ENCODE measurements at regions not wholly inside any gene's neighbourhood (a gene's known extent, or its start where the extent isn't known, plus 50 kb on each side); places are given as distances from the start of the nearest gene placed in this dataset.

GRCh38 chr2:164142755-164143154 lies 406.9 kb upstream of the FIGN start:
- no peak overlapping the region for H3K4me3 ChIP-seq (ENCODE audit: low read depth in 2 of 2, low read length in 1 of 2)
- H3K9me3 ChIP-seq = no peaks in the 10 kb centered on the region
- no peaks in the 10 kb centered on the region for H3K36me3 ChIP-seq (replicated peaks in 1 of 2; ENCODE audit: control insufficient read depth in 1 of 2, insufficient read depth in 2 of 2, low read length in 1 of 2)
- H3K4me1 ChIP-seq (ENCODE audit: control insufficient read depth in 1 of 2, insufficient read depth in 2 of 2, low read depth in 1 of 2, low read length in 1 of 2) = no peaks in the 10 kb centered on the region; a peak in 1 of 4 replicates
- H4K20me1 ChIP-seq (ENCODE audit: insufficient read depth) = no peaks in the 10 kb centered on the region
- DNase-seq = no peak
- ChIA-PET CTCF (interaction anchor here (1.2 kb wide), 1 partner anchor 8 kb away, joined by 5 read pairs; no protein-coding TSS in a partner anchor), POLR2A (no interaction called here)
- 97% methylated on average over 5 of the region's 5 CpGs for WGBS (ENCODE audit: low lambda C conversion rate)
- peaks cover 7% of the 10 kb centered on the region for H3F3A ChIP-seq (replicated peaks; ENCODE audit: insufficient read depth)
- H3K79me2 ChIP-seq (ENCODE audit: insufficient read depth) = no peaks in the 10 kb centered on the region
- H3K4me2 ChIP-seq = no peak overlapping the region
- no peak overlapping the region for H3K27ac ChIP-seq (ENCODE audit: low read depth in 2 of 2, low read length in 1 of 2)
- no peak for TF ChIP-seq MEF2A (IDR thresholded peaks at IDR 0.05; ENCODE audit: borderline replicate concordance, low read depth)
- no peak for TF ChIP-seq ZBTB33 (IDR thresholded peaks at IDR 0.05; ENCODE audit: borderline replicate concordance, low read depth)
- no peak for TF ChIP-seq SMC3 (IDR thresholded peaks at IDR 0.05; ENCODE audit: low read depth, low read length)
- no peak for TF ChIP-seq JUND (IDR thresholded peaks at IDR 0.05)
- no peak for TF ChIP-seq EP300 (IDR thresholded peaks at IDR 0.05; ENCODE audit: borderline replicate concordance in 1 of 2, low read depth in 1 of 2, low read length in 1 of 2)
- TF ChIP-seq RAD21 (IDR thresholded peaks at IDR 0.05; ENCODE audit: low read length) = no peak
- no peak for TF ChIP-seq RXRA (IDR thresholded peaks at IDR 0.05; ENCODE audit: borderline replicate concordance, low read depth)
- TF ChIP-seq RCOR1 (IDR thresholded peaks at IDR 0.05; ENCODE audit: low read length) = no peak
- no peak for TF ChIP-seq TEAD4 (IDR thresholded peaks at IDR 0.05; ENCODE audit: borderline replicate concordance, insufficient read depth)
- no peak for TF ChIP-seq POLR2AphosphoS5 (IDR thresholded peaks at IDR 0.05; ENCODE audit: low read depth, low read length)
- TF ChIP-seq FOXJ3 (CRISPR knock-in tag; IDR thresholded peaks at IDR 0.05) = no peak
- no peak for TF ChIP-seq ELF1 (IDR thresholded peaks at IDR 0.05)
- TF ChIP-seq NFIC (IDR thresholded peaks at IDR 0.05; ENCODE audit: borderline replicate concordance) = no peak
- no peak for TF ChIP-seq CTCF (IDR thresholded peaks at IDR 0.05)
- no peak overlapping the region for H3K9ac ChIP-seq
- no peaks in the 10 kb centered on the region for H3K27me3 ChIP-seq (ENCODE audit: insufficient read depth)
- H3K9me2 ChIP-seq = no peaks in the 10 kb centered on the region
- H2AFZ ChIP-seq (ENCODE audit: low read depth) = no peak overlapping the region

GRCh38 chr2:164141271-164141670 lies 405.5 kb upstream of the FIGN start:
- H3F3A ChIP-seq (replicated peaks; ENCODE audit: insufficient read depth) = peaks cover 7% of the 10 kb centered on the region
- 29% methylated on average over 1 of the region's 1 CpG for WGBS (ENCODE audit: low lambda C conversion rate)
- H3K27ac ChIP-seq (ENCODE audit: low read depth in 2 of 2, low read length in 1 of 2) = no peak overlapping the region
- POLR2A ChIA-PET = no interaction called here
- no peak overlapping the region for H3K4me2 ChIP-seq
- H3K9me3 ChIP-seq = no peaks in the 10 kb centered on the region
- no peaks in the 10 kb centered on the region for H3K9me2 ChIP-seq
- H3K9ac ChIP-seq = no peak overlapping the region
- no peaks in the 10 kb centered on the region for H4K20me1 ChIP-seq (ENCODE audit: insufficient read depth)
- CTCF ChIA-PET = interaction anchor here (0.9 kb wide), 2 partner anchors 237 to 968 kb away, joined by 3 read pairs; no protein-coding TSS in a partner anchor
- no peak overlapping the region for H2AFZ ChIP-seq (ENCODE audit: low read depth)
- H3K4me1 ChIP-seq (ENCODE audit: control insufficient read depth in 1 of 2, insufficient read depth in 2 of 2, low read depth in 1 of 2, low read length in 1 of 2) = no peaks in the 10 kb centered on the region; a peak in 1 of 4 replicates
- H3K79me2 ChIP-seq (ENCODE audit: insufficient read depth) = no peaks in the 10 kb centered on the region
- no peak for DNase-seq
- H3K4me3 ChIP-seq (ENCODE audit: low read depth in 2 of 2, low read length in 1 of 2) = no peak overlapping the region
- H3K27me3 ChIP-seq (ENCODE audit: insufficient read depth) = no peaks in the 10 kb centered on the region
- H3K36me3 ChIP-seq (replicated peaks in 1 of 2; ENCODE audit: control insufficient read depth in 1 of 2, insufficient read depth in 2 of 2, low read length in 1 of 2) = no peaks in the 10 kb centered on the region
- TF ChIP-seq REST (IDR thresholded peaks at IDR 0.05; ENCODE audit: low read depth, low read length) = no peak
- TF ChIP-seq RXRA (IDR thresholded peaks at IDR 0.05; ENCODE audit: borderline replicate concordance, low read depth) = no peak
- no peak for TF ChIP-seq CTCF (IDR thresholded peaks at IDR 0.05)
- no peak for TF ChIP-seq GABPA (IDR thresholded peaks at IDR 0.05; ENCODE audit: low read depth)
- TF ChIP-seq ZBTB33 (IDR thresholded peaks at IDR 0.05; ENCODE audit: borderline replicate concordance, low read depth) = no peak
- TF ChIP-seq NFIC (IDR thresholded peaks at IDR 0.05; ENCODE audit: borderline replicate concordance) = no peak

All from SK-N-SH (cell line).